Gastroesophageal sphincter (tissue), 4 donors: ENCODE measurements at regions not wholly inside any gene's neighbourhood (a gene's known extent, or its start where the extent isn't known, plus 50 kb on each side); places are given as distances from the start of the nearest gene placed in this dataset.

Experiments used
- ATAC-seq: fragments of 150-250 bp; one replicate; pipeline ENCODE4 v1.9.1; 2016; ENCODE audit warnings: mild to moderate bottlenecking, moderate library complexity
- H3K27ac ChIP-seq, 4 donors: fragments of 200-600 bp; sonication (generic) in 3 of 4; 1 replicate in 3 of 4; 2 replicates in 1 of 4; pipeline ENCODE4 v1.5.1; 2016 to 2019
- H3K27me3 ChIP-seq: fragments of 200-600 bp; sonication (generic); one replicate; pipeline ENCODE4 v1.5.1; 2019
- H3K36me3 ChIP-seq, 2 donors: fragments of 200-600 bp; sonication (generic); one replicate each; pipeline ENCODE4 v1.5.1; 2019; ENCODE audit warnings: control low read depth in 1 of 2
- H3K4me1 ChIP-seq, 3 donors: fragments of 200-600 bp; sonication (generic); 1 replicate in 2 of 3; 2 replicates in 1 of 3; pipeline ENCODE4 v1.5.1; 2016 to 2019; ENCODE audit warnings: control low read depth in 2 of 3
- H3K4me3 ChIP-seq, 2 donors: fragments of 200-600 bp; sonication (generic); one replicate each; pipeline ENCODE4 v1.5.1; 2019; ENCODE audit warnings: mild to moderate bottlenecking in 1 of 2, moderate library complexity in 1 of 2
- H3K9me3 ChIP-seq, 3 donors: fragments of 200-600 bp; sonication (generic); one replicate each; pipeline ENCODE4 v1.5.1; 2017 to 2019; ENCODE audit warnings: control low read depth in 2 of 3
- CTCF ChIP-seq, 4 experiments: fragments of 200-600 bp in 2 of 4; fragments of 450-650 bp in 2 of 4; sonication (generic) in 1 of 4; IDR thresholded peaks; one replicate each; pipeline ENCODE4 v1.5.1; 2017 to 2019; ENCODE audit warnings: antibody characterized with exemption in 4 of 4, mild to moderate bottlenecking in 2 of 4, moderate library complexity in 2 of 4
- EP300 ChIP-seq: sonication (generic); formaldehyde crosslinking; IDR thresholded peaks from one replicate; pipeline ENCODE4 v1.6.1; 2017; ENCODE audit warnings: antibody characterized with exemption, mild to moderate bottlenecking
- POLR2A ChIP-seq, 2 donors: fragments of 450-650 bp; IDR thresholded peaks; one replicate each; pipeline ENCODE4 v1.6.1; 2017; ENCODE audit warnings: antibody characterized with exemption in 2 of 2, mild to moderate bottlenecking in 2 of 2, moderate library complexity in 1 of 2
- POLR2AphosphoS5 ChIP-seq: sonication (generic); formaldehyde crosslinking; IDR thresholded peaks from one replicate; pipeline ENCODE4 v1.6.1; 2017; ENCODE audit warnings: antibody characterized with exemption
- WGBS, 2 donors: methylation state at CpG; one replicate each; pipeline ENCODE4 v1.1.5; 2018; ENCODE audit warnings: low coverage in 1 of 2; 5-methylcytosine and 5-hydroxymethylcytosine counted together
- small RNA-seq, 4 donors: library from RNA; depleted of rRNA; stranded (forward); fragments of <200 nt; gene quantifications; one replicate each; pipeline ENCODE3, GENCODE V24; 2016

- H3K9me3 ChIP-seq: no peaks in the 10 kb centered on the region
- no peak overlapping the region for H3K4me3 ChIP-seq
- H3K36me3 ChIP-seq: no peaks in the 10 kb centered on the region
- peaks cover 0 to 4% (median 0%) of the 10 kb centered on the region in 3 donors for H3K4me1 ChIP-seq
- TF ChIP-seq EP300: no peak
- 53 to 61% methylated on average over 2 of the region's 2 CpGs for WGBS, 2 donors
- ATAC-seq: no peak
- no peak overlapping the region for H3K27ac ChIP-seq
- H3K27me3 ChIP-seq: no peaks in the 10 kb centered on the region
Observed at GRCh38 chr7:120216947-120217346, 56.0 kb upstream of the KCND2 start.

- H3K4me1 ChIP-seq: peaks cover 0 to 6% (median 0%) of the 10 kb centered on the region in 3 donors
- H3K9me3 ChIP-seq: no peaks in the 10 kb centered on the region
- H3K27ac ChIP-seq: no peak overlapping the region
- no peak overlapping the region for H3K4me3 ChIP-seq
- no peaks in the 10 kb centered on the region for H3K36me3 ChIP-seq
- TF ChIP-seq CTCF (IDR thresholded peaks at IDR 0.05) (peak in 1 of 4 experiments; percentile 10), EP300 (no peak)
- ATAC-seq: peak; percentile 70
- no peaks in the 10 kb centered on the region for H3K27me3 ChIP-seq
Observed at GRCh38 chr7:120218712-120219111, 54.3 kb upstream of the KCND2 start.

GRCh38 chr7:120221666-120222065, 51.3 kb upstream of the KCND2 start:
- Histone ChIP-seq H3K4me3 (no peak overlapping the region), H3K27ac (no peak overlapping the region), H3K4me1 (peaks cover 0 to 6% (median 0%) of the 10 kb centered on the region in 3 donors), H3K27me3 (no peaks in the 10 kb centered on the region), H3K36me3 (no peaks in the 10 kb centered on the region), H3K9me3 (no peaks in the 10 kb centered on the region)
- no peak for ATAC-seq
- no peak for TF ChIP-seq EP300
- TF ChIP-seq CTCF (IDR thresholded peaks at IDR 0.05): no peak
- TF ChIP-seq POLR2AphosphoS5: no peak
- TF ChIP-seq POLR2A (IDR thresholded peaks at IDR 0.05): no peak

Small RNAs in the stretch of these regions (small RNA-seq; reads per million reads assigned to genes)
- 0 reads per million in 4 donors for gene RNU1-29P
